ENCODE measurements at regions not wholly inside any gene's neighbourhood (a gene's known extent, or its start where the extent isn't known, plus 50 kb on each side); places are given as distances from the start of the nearest gene placed in this dataset.

- no peak for DNase-seq
- Histone ChIP-seq H3K4me3 (no peak overlapping the region), H3K36me3 (no peaks in the 10 kb centered on the region), H3K27ac (no peak overlapping the region), H3K9me3 (peaks cover 0 to 2% (median 0%) of the 10 kb centered on the region in 4 donors), H3K27me3 (no peaks in the 10 kb centered on the region), H3K4me1 (peaks cover 0 to 6% (median 2%) of the 10 kb centered on the region in 4 donors)
- 87 to 89% methylated on average over 4 of the region's 4 CpGs for WGBS, 2 donors
- TF ChIP-seq CTCF (IDR thresholded peaks at IDR 0.05) (no peak), EP300 (IDR thresholded peaks at IDR 0.05) (no peak), POLR2AphosphoS5 (IDR thresholded peaks at IDR 0.05) (no peak), POLR2A (IDR thresholded peaks at IDR 0.05) (no peak)
- intact Hi-C loops (cut with DNase I): no loop called here
Measured at GRCh38 chr7:9200626-9201025, 767.2 kb downstream of the NXPH1 start.

GRCh38 chr7:9201928-9202327 is 768.5 kb downstream of the NXPH1 start:
- Histone ChIP-seq H3K9me3 (peaks cover 0 to 2% (median 0%) of the 10 kb centered on the region in 4 donors), H3K4me1 (peaks cover 0 to 6% (median 2%) of the 10 kb centered on the region in 4 donors), H3K27me3 (no peaks in the 10 kb centered on the region), H3K4me3 (no peak overlapping the region), H3K36me3 (no peaks in the 10 kb centered on the region), H3K27ac (no peak overlapping the region)
- 61 to 64% methylated on average over 2 of the region's 2 CpGs for WGBS, 2 donors
- intact Hi-C loops (cut with DNase I): no loop called here
- no peak for TF ChIP-seq POLR2AphosphoS5 (IDR thresholded peaks at IDR 0.05)
- TF ChIP-seq CTCF (IDR thresholded peaks at IDR 0.05): no peak
- no peak for TF ChIP-seq EP300 (IDR thresholded peaks at IDR 0.05)
- no peak for TF ChIP-seq POLR2A (IDR thresholded peaks at IDR 0.05)
- no peak for DNase-seq

DNA sequence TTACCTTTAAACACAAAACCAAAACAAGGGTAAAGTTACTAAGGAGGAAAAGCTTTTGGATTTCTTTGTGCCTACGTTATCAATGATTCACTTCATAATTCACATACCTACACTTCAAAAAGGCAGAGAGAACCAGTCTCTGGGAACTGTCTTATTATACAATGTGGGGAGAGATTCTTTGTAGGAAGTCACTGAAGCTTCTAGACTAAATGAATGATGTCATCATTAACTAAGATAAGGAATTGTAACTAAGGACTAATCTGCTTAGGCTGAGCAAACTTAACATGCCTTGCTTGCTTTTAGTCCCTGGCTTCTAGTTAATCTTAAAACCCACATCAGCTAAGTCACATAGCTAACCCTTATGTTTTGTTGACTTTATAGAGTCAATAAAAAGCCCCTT is 771.2 kb downstream of the NXPH1 start:
- peaks cover 0 to 6% (median 2%) of the 10 kb centered on the region in 4 donors for H3K4me1 ChIP-seq
- DNase-seq: no peak
- H3K27me3 ChIP-seq: no peaks in the 10 kb centered on the region
- TF ChIP-seq POLR2AphosphoS5 (IDR thresholded peaks at IDR 0.05): no peak
- no peak for TF ChIP-seq POLR2A (IDR thresholded peaks at IDR 0.05)
- TF ChIP-seq CTCF (IDR thresholded peaks at IDR 0.05): no peak
- no peak for TF ChIP-seq EP300 (IDR thresholded peaks at IDR 0.05)
- H3K36me3 ChIP-seq: no peaks in the 10 kb centered on the region
- no peak overlapping the region for H3K4me3 ChIP-seq
- peaks cover 0 to 2% (median 0%) of the 10 kb centered on the region in 4 donors for H3K9me3 ChIP-seq
- intact Hi-C loops (cut with DNase I): no loop called here
- WGBS, 2 donors: 34 to 58% methylated on average over 1 of the region's 1 CpG
- no peak overlapping the region for H3K27ac ChIP-seq

DNA sequence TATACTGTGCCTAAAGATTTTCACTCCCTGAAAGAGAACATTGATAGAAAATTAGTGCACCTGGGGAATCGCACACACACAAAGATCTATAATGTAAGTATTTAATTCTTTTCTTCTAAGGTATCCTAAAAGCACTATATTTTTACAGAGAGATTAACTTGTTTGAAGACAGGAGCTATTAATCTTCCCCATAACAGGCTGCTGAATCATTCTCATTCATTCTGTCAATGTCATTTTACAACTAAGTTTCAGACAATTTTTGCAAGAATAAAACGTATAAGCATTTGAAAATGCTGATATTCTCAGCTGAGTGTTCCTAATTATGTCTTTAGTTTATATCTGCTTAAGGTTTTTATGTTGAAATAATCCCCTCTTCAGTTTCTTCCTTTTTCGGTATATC is 776.7 kb downstream of the NXPH1 start:
- 70 to 75% methylated on average over 3 of the region's 3 CpGs for WGBS, 2 donors
- H3K9me3 ChIP-seq: no peaks in the 10 kb centered on the region
- intact Hi-C loops (cut with DNase I): no loop called here
- H3K27me3 ChIP-seq: no peaks in the 10 kb centered on the region
- no peaks in the 10 kb centered on the region for H3K4me1 ChIP-seq
- no peak overlapping the region for H3K4me3 ChIP-seq
- no peak for DNase-seq
- TF ChIP-seq CTCF (IDR thresholded peaks at IDR 0.05) (no peak), POLR2AphosphoS5 (IDR thresholded peaks at IDR 0.05) (no peak), POLR2A (IDR thresholded peaks at IDR 0.05) (no peak), EP300 (IDR thresholded peaks at IDR 0.05) (no peak)
- H3K36me3 ChIP-seq: no peaks in the 10 kb centered on the region
- H3K27ac ChIP-seq: no peak overlapping the region

DNA sequence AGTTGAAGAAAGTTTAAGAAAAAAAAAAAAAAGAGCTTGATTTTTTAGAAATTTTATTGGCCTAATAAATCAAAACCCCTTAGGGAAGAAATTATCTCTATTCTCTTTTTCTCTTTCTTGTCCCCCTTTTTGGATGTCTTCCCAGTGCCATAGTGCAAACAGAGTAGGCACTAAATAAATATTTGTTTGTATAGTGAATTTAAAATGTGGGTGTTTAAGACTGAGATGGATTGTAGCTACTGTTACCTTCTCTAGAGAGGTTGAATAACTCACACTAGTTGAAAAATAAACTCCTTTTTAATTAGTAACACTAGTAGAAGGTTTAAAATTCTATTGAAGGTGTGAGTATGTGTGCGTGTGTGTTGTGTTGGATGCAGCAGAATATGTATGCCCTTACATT is 783.8 kb downstream of the NXPH1 start:
- no peaks in the 10 kb centered on the region for H3K27me3 ChIP-seq
- no peak overlapping the region for H3K4me3 ChIP-seq
- WGBS, 2 donors: 48 to 88% methylated on average over 1 of the region's 1 CpG
- intact Hi-C loops (cut with DNase I): no loop called here
- H3K4me1 ChIP-seq: no peaks in the 10 kb centered on the region
- H3K27ac ChIP-seq: no peak overlapping the region
- no peaks in the 10 kb centered on the region for H3K9me3 ChIP-seq
- no peak for DNase-seq
- TF ChIP-seq CTCF (IDR thresholded peaks at IDR 0.05) (no peak), EP300 (IDR thresholded peaks at IDR 0.05) (no peak), POLR2AphosphoS5 (IDR thresholded peaks at IDR 0.05) (no peak), POLR2A (IDR thresholded peaks at IDR 0.05) (no peak)
- no peaks in the 10 kb centered on the region for H3K36me3 ChIP-seq

Measured in sigmoid colon (tissue), 6 donors.